IPS DF 19.7 (cell line): ENCODE measurements at regions not wholly inside any gene's neighbourhood (a gene's known extent, or its start where the extent isn't known, plus 50 kb on each side); places are given as distances from the start of the nearest gene placed in this dataset.
"Not testable (repeated sequence)": the region's sequence is repeated elsewhere in the genome, so short reads cannot be mapped to it uniquely, and the experiment has no call there.

Source experiments
- DNase-seq: peaks from one replicate; pipeline ENCODE4 v3.0.0-alpha.2; 2013; ENCODE audit warnings: low read depth, low spot score

- no peak for DNase-seq
Measured at GRCh38 chr16:13798211-13798610, 121.7 kb upstream of the ERCC4 start.

GRCh38 chr16:13803974-13804373, 116.0 kb upstream of the ERCC4 start:
- no peak for DNase-seq

- no peak for DNase-seq
Measured at GRCh38 chr16:13805951-13806350, 114.0 kb upstream of the ERCC4 start.

GRCh38 chr16:13806671-13807070, 113.3 kb upstream of the ERCC4 start:
- DNase-seq = no peak

- DNase-seq = no peak
Measured at GRCh38 chr16:13808102-13808501, 111.9 kb upstream of the ERCC4 start.

GRCh38 chr16:13809765-13810164, 110.2 kb upstream of the ERCC4 start:
- no peak for DNase-seq

- no peak for DNase-seq
Measured at GRCh38 chr16:13811834-13812233, 108.1 kb upstream of the ERCC4 start.

GRCh38 chr16:13816701-13817100, 103.3 kb upstream of the ERCC4 start:
- DNase-seq = no peak

- no peak for DNase-seq
Measured at GRCh38 chr16:13823501-13823900, 96.5 kb upstream of the ERCC4 start.

- DNase-seq = no peak
Measured at GRCh38 chr16:13829697-13830299, 90.2 kb upstream of the ERCC4 start.

GRCh38 chr16:13833515-13833914, 86.4 kb upstream of the ERCC4 start:
- no peak for DNase-seq

- no peak for DNase-seq
Measured at GRCh38 chr16:13835387-13835786, 84.6 kb upstream of the ERCC4 start.

GRCh38 chr16:13835935-13836730, 83.8 kb upstream of the ERCC4 start:
- DNase-seq = no peak

GRCh38 chr16:13838401-13839190, 81.4 kb upstream of the ERCC4 start:
- no peak for DNase-seq

GRCh38 chr16:13839577-13839976, 80.4 kb upstream of the ERCC4 start:
- no peak for DNase-seq

GRCh38 chr16:13845232-13845631, 74.7 kb upstream of the ERCC4 start:
- no peak for DNase-seq

GRCh38 chr16:13848795-13849194, 71.2 kb upstream of the ERCC4 start:
- no peak for DNase-seq

- not testable (repeated sequence) for DNase-seq
Measured at GRCh38 chr16:13850173-13850572, 69.8 kb upstream of the ERCC4 start.

- no peak for DNase-seq
Measured at GRCh38 chr16:13852827-13853226, 67.1 kb upstream of the ERCC4 start.

- no peak for DNase-seq
Measured at GRCh38 chr16:13856398-13856797, 63.6 kb upstream of the ERCC4 start.

- DNase-seq = no peak
Measured at GRCh38 chr16:13856811-13857511, 63.0 kb upstream of the ERCC4 start.
